ENCODE measurements at regions not wholly inside any gene's neighbourhood (a gene's known extent, or its start where the extent isn't known, plus 50 kb on each side); places are given as distances from the start of the nearest gene placed in this dataset.
"Not testable (repeated sequence)": the region's sequence is repeated elsewhere in the genome, so short reads cannot be mapped to it uniquely, and the experiment has no call there.

- in situ Hi-C loops (cut with HindIII; ENCODE audit: low sequenced_read_pairs), result no loop called here
- no peak for DNase-seq (ENCODE audit: low spot score)
These were observed 472.9 kb upstream of the CBLB start for GRCh38 chr3:106341586-106342162.

GRCh38 chr3:106342386-106342785, 473.6 kb upstream of the CBLB start:
- in situ Hi-C loops (cut with HindIII; ENCODE audit: low sequenced_read_pairs), result no loop called here

GRCh38 chr3:106343811-106344210, 475.0 kb upstream of the CBLB start:
- in situ Hi-C loops (cut with HindIII; ENCODE audit: low sequenced_read_pairs), result no loop called here

More at GRCh38 chr3:106342386-106342785, 473.6 kb upstream of the CBLB start:
- DNase-seq (ENCODE audit: low spot score), result no peak

GRCh38 chr3:106345353-106346027, 476.7 kb upstream of the CBLB start:
- in situ Hi-C loops (cut with HindIII; ENCODE audit: low sequenced_read_pairs), result no loop called here
- DNase-seq (ENCODE audit: low spot score), result no peak

More at GRCh38 chr3:106343811-106344210, 475.0 kb upstream of the CBLB start:
- no peak for DNase-seq (ENCODE audit: low spot score)

- DNase-seq (ENCODE audit: low spot score), result peak; percentile 41
- in situ Hi-C loops (cut with HindIII; ENCODE audit: low sequenced_read_pairs), result no loop called here
These were observed 478.5 kb upstream of the CBLB start for GRCh38 chr3:106347350-106347749.

- peak; percentile 16 for DNase-seq (ENCODE audit: low spot score)
- in situ Hi-C loops (cut with HindIII; ENCODE audit: low sequenced_read_pairs), result no loop called here
These were observed 479.4 kb upstream of the CBLB start for GRCh38 chr3:106348139-106348690.

- in situ Hi-C loops (cut with HindIII; ENCODE audit: low sequenced_read_pairs), result no loop called here
- DNase-seq (ENCODE audit: low spot score), result peak; percentile 28
These were observed 480.5 kb upstream of the CBLB start for GRCh38 chr3:106349191-106349881.

GRCh38 chr3:106355873-106356272, 487.1 kb upstream of the CBLB start:
- in situ Hi-C loops (cut with HindIII; ENCODE audit: low sequenced_read_pairs), result no loop called here
- DNase-seq (ENCODE audit: low spot score), result no peak

- in situ Hi-C loops (cut with HindIII; ENCODE audit: low sequenced_read_pairs), result no loop called here
- DNase-seq (ENCODE audit: low spot score), result no peak
These were observed 490.9 kb upstream of the CBLB start for GRCh38 chr3:106359692-106360091.

- DNase-seq (ENCODE audit: low spot score); in situ Hi-C loops (cut with HindIII; ENCODE audit: low sequenced_read_pairs): not testable (repeated sequence)
These were observed 492.1 kb upstream of the CBLB start for GRCh38 chr3:106360901-106361300.

GRCh38 chr3:106364477-106364876, 495.7 kb upstream of the CBLB start:
- DNase-seq (ENCODE audit: low spot score), result no peak
- in situ Hi-C loops (cut with HindIII; ENCODE audit: low sequenced_read_pairs), result no loop called here

GRCh38 chr3:106365061-106365691, 496.4 kb upstream of the CBLB start:
- in situ Hi-C loops (cut with HindIII; ENCODE audit: low sequenced_read_pairs), result no loop called here
- DNase-seq (ENCODE audit: low spot score), result no peak

- in situ Hi-C loops (cut with HindIII; ENCODE audit: low sequenced_read_pairs), result no loop called here
- DNase-seq (ENCODE audit: low spot score), result no peak
These were observed 497.5 kb upstream of the CBLB start for GRCh38 chr3:106366352-106366751.

- no peak for DNase-seq (ENCODE audit: low spot score)
- in situ Hi-C loops (cut with HindIII; ENCODE audit: low sequenced_read_pairs), result no loop called here
These were observed 498.7 kb upstream of the CBLB start for GRCh38 chr3:106367496-106367895.

GRCh38 chr3:106371221-106371970, 502.6 kb upstream of the CBLB start:
- in situ Hi-C loops (cut with HindIII; ENCODE audit: low sequenced_read_pairs), result no loop called here

GRCh38 chr3:106371971-106372805, 503.4 kb upstream of the CBLB start:
- no peak for DNase-seq (ENCODE audit: low spot score)
- in situ Hi-C loops (cut with HindIII; ENCODE audit: low sequenced_read_pairs), result no loop called here

More at GRCh38 chr3:106371221-106371970, 502.6 kb upstream of the CBLB start:
- no peak for DNase-seq (ENCODE audit: low spot score)

GRCh38 chr3:106372806-106373190, 504.0 kb upstream of the CBLB start:
- in situ Hi-C loops (cut with HindIII; ENCODE audit: low sequenced_read_pairs), result no loop called here
- DNase-seq (ENCODE audit: low spot score), result no peak

GRCh38 chr3:106376016-106376570, 507.3 kb upstream of the CBLB start:
- in situ Hi-C loops (cut with HindIII; ENCODE audit: low sequenced_read_pairs), result no loop called here
- DNase-seq (ENCODE audit: low spot score), result no peak
